Hematopoietic multipotent progenitor cell treated with erythropoietin and hydrocortisone succinate and interleukin-3 and kit ligand, for 8 days (in vitro differentiated cells): ENCODE measurements at regions not wholly inside any gene's neighbourhood (a gene's known extent, or its start where the extent isn't known, plus 50 kb on each side); places are given as distances from the start of the nearest gene placed in this dataset.

ENCODE experiments used
- DNase-seq: peaks from one replicate; pipeline ENCODE4 v3.0.0-alpha.2; 2015

GRCh38 chr1:199357599-199357998 lies 669.9 kb upstream of the NR5A2 start:
- no peak for DNase-seq

- DNase-seq, result no peak
Observed at GRCh38 chr1:199362996-199363395, 664.5 kb upstream of the NR5A2 start.

GRCh38 chr1:199373139-199373538 lies 654.4 kb upstream of the NR5A2 start:
- DNase-seq, result no peak

GRCh38 chr1:199377211-199377610 lies 650.3 kb upstream of the NR5A2 start:
- no peak for DNase-seq

GRCh38 chr1:199383793-199384192 lies 643.7 kb upstream of the NR5A2 start:
- DNase-seq, result no peak

- no peak for DNase-seq
Observed at GRCh38 chr1:199394856-199395255, 632.7 kb upstream of the NR5A2 start.

- no peak for DNase-seq
Observed at GRCh38 chr1:199396456-199396855, 631.1 kb upstream of the NR5A2 start.

- DNase-seq, result no peak
Observed at GRCh38 chr1:199399996-199400724, 627.4 kb upstream of the NR5A2 start.

- no peak for DNase-seq
Observed at GRCh38 chr1:199403531-199404116, 623.9 kb upstream of the NR5A2 start.

- no peak for DNase-seq
Observed at GRCh38 chr1:199404191-199404590, 623.3 kb upstream of the NR5A2 start.

- DNase-seq, result no peak
Observed at GRCh38 chr1:199404976-199405375, 622.5 kb upstream of the NR5A2 start.

GRCh38 chr1:199405634-199406196 lies 621.8 kb upstream of the NR5A2 start:
- no peak for DNase-seq

- DNase-seq, result no peak
Observed at GRCh38 chr1:199410462-199410861, 617.0 kb upstream of the NR5A2 start.

GRCh38 chr1:199411506-199411905 lies 616.0 kb upstream of the NR5A2 start:
- no peak for DNase-seq

GRCh38 chr1:199422206-199422605 lies 605.3 kb upstream of the NR5A2 start:
- peak; percentile 3 for DNase-seq

GRCh38 chr1:199447906-199448305 lies 579.6 kb upstream of the NR5A2 start:
- no peak for DNase-seq

- DNase-seq, result no peak
Observed at GRCh38 chr1:199448646-199449045, 578.9 kb upstream of the NR5A2 start.

- no peak for DNase-seq
Observed at GRCh38 chr1:199449221-199449620, 578.3 kb upstream of the NR5A2 start.

GRCh38 chr1:199449681-199450080 lies 577.8 kb upstream of the NR5A2 start:
- no peak for DNase-seq

- no peak for DNase-seq
Observed at GRCh38 chr1:199452627-199453026, 574.9 kb upstream of the NR5A2 start.

GRCh38 chr1:199453723-199454122 lies 573.8 kb upstream of the NR5A2 start:
- DNase-seq, result no peak

GRCh38 chr1:199460933-199461332 lies 566.6 kb upstream of the NR5A2 start:
- no peak for DNase-seq

- DNase-seq, result peak; percentile 76
Observed at GRCh38 chr1:199463521-199464127, 563.9 kb upstream of the NR5A2 start.

GRCh38 chr1:199466961-199467360 lies 560.5 kb upstream of the NR5A2 start:
- DNase-seq, result no peak
